Brain microvascular endothelial cell (primary cell): ENCODE measurements at regions not wholly inside any gene's neighbourhood (a gene's known extent, or its start where the extent isn't known, plus 50 kb on each side); places are given as distances from the start of the nearest gene placed in this dataset.
"Not testable (repeated sequence)": the region's sequence is repeated elsewhere in the genome, so short reads cannot be mapped to it uniquely, and the experiment has no call there.

Source experiments
- DNase-seq: peaks from one replicate; pipeline ENCODE4 v3.0.0-alpha.2; 2020
- H3K27ac ChIP-seq: fragments of 250-450 bp; sonication (Bioruptor Pico); 2 replicates; pipeline ENCODE4 v1.5.1; 2020; ENCODE audit warnings: mild to moderate bottlenecking, moderate library complexity
- H3K27me3 ChIP-seq: fragments of 250-450 bp; sonication (Bioruptor Pico); replicated peaks from 2 replicates; pipeline ENCODE4 v1.5.1; 2020; ENCODE audit warnings: mild to moderate bottlenecking
- H3K36me3 ChIP-seq: fragments of 250-450 bp; sonication (Bioruptor Pico); replicated peaks from 2 replicates; pipeline ENCODE4 v1.5.1; 2020; ENCODE audit warnings: mild to moderate bottlenecking
- H3K4me3 ChIP-seq: 2 replicates; pipeline ENCODE4 v1.5.1; 2011; ENCODE audit warnings: low read depth, mild to moderate bottlenecking, control low read depth, low read length, moderate library complexity
- in situ Hi-C: cut with HindIII; loops from 2 replicates; pipeline ENCODE4 v1.10.0; 2017; ENCODE audit warnings: low sequenced_read_pairs, low pct_ligation_motif_present
- TF ChIP-seq, protein P1 (sequence below): IDR thresholded peaks from 2 replicates; pipeline ENCODE4 v1.5.1; 2011; ENCODE audit warnings: low read depth, mild to moderate bottlenecking, moderate library complexity, low read length, control low read depth, inconsistent platforms; ENCODE audit errors: missing control alignments

- no peaks in the 10 kb centered on the region for H3K36me3 ChIP-seq
- no peak overlapping the region for H3K27ac ChIP-seq
- in situ Hi-C loops = no loop called here
- no peak overlapping the region for H3K4me3 ChIP-seq
- H3K27me3 ChIP-seq = no peaks in the 10 kb centered on the region
- no peak for DNase-seq
- TF ChIP-seq, protein P1, sequence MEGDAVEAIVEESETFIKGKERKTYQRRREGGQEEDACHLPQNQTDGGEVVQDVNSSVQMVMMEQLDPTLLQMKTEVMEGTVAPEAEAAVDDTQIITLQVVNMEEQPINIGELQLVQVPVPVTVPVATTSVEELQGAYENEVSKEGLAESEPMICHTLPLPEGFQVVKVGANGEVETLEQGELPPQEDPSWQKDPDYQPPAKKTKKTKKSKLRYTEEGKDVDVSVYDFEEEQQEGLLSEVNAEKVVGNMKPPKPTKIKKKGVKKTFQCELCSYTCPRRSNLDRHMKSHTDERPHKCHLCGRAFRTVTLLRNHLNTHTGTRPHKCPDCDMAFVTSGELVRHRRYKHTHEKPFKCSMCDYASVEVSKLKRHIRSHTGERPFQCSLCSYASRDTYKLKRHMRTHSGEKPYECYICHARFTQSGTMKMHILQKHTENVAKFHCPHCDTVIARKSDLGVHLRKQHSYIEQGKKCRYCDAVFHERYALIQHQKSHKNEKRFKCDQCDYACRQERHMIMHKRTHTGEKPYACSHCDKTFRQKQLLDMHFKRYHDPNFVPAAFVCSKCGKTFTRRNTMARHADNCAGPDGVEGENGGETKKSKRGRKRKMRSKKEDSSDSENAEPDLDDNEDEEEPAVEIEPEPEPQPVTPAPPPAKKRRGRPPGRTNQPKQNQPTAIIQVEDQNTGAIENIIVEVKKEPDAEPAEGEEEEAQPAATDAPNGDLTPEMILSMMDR = no peak
Observed at GRCh38 chr6:19245656-19246055, 591.5 kb upstream of the ID4 start.

DNA sequence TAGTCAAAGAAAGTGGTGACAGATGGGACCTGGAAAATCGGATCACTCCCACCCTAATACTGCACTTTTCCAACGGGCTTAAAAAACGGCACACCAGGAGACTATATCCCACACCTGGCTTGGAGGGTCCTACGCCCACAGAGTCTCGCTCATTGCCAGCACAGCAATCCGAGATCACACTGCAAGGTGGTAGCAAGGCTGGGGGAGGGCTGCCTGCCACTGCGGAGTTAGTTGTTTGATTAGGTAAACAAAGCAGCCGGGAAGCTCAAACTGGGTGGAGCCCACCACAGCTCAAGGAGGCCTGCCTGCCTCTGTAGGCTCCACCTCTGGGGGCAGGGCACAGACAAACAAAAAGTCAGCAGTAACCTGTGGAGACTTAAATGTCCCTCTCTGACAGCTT is 590.0 kb upstream of the ID4 start:
- H3K27me3 ChIP-seq, in situ Hi-C loops, H3K36me3 ChIP-seq, DNase-seq, H3K27ac ChIP-seq, H3K4me3 ChIP-seq: not testable (repeated sequence)

GRCh38 chr6:19256123-19256522 is 581.0 kb upstream of the ID4 start:
- H3K36me3 ChIP-seq, in situ Hi-C loops, H3K27me3 ChIP-seq, DNase-seq, H3K4me3 ChIP-seq, H3K27ac ChIP-seq: not testable (repeated sequence)

- in situ Hi-C loops = no loop called here
- H3K4me3 ChIP-seq = no peak overlapping the region
- no peak overlapping the region for H3K27ac ChIP-seq
- TF ChIP-seq, protein P1 = no peak
- DNase-seq = no peak
- H3K36me3 ChIP-seq = no peaks in the 10 kb centered on the region
- H3K27me3 ChIP-seq = no peaks in the 10 kb centered on the region
Observed at GRCh38 chr6:19261642-19262041, 575.5 kb upstream of the ID4 start.

DNA sequence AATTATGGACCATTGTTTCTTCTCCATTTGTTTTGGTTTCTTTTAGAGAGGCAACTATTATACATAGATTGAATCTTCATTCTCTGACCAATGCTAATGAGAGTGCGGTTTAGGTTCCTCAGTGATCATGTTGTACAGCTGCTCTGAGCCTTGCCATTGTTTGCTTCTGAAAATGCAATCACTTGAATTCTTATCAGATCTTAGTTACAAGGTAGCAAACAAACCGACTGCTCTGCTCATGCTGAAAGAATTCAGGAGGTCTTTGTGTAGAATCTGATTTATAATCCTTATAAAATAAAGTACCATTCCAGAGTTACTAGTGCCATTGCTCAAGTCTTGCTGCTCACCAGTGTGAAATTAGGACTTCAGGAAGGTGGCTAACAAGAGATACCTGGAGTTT is 569.1 kb upstream of the ID4 start:
- in situ Hi-C loops = no loop called here
- no peak overlapping the region for H3K4me3 ChIP-seq
- no peaks in the 10 kb centered on the region for H3K27me3 ChIP-seq
- H3K36me3 ChIP-seq = no peaks in the 10 kb centered on the region
- TF ChIP-seq, protein P1 = no peak
- no peak overlapping the region for H3K27ac ChIP-seq
- no peak for DNase-seq

DNA sequence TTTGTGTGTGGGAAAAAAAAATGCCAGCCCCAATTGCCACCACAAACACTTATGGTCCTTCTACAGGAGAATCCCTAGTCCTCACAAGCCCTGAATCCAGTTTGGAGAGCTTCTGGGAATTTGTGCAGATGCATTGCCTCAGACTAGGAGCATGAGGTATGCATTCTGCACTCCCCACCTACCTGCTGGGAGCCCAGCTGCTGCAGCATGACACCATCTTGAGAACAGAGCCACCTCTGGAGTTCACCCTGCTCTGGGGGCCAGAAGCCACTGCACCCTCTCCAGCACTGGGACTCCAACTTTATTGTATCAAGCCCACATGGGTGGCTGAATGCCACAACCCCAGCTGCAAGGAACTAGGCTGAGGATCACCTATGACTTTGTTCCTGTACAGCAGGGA is 568.5 kb upstream of the ID4 start:
- Histone ChIP-seq H3K4me3 (no peak overlapping the region), H3K27ac (no peak overlapping the region), H3K27me3 (no peaks in the 10 kb centered on the region), H3K36me3 (no peaks in the 10 kb centered on the region)
- TF ChIP-seq, protein P1 = no peak
- in situ Hi-C loops = no loop called here
- no peak for DNase-seq

DNA sequence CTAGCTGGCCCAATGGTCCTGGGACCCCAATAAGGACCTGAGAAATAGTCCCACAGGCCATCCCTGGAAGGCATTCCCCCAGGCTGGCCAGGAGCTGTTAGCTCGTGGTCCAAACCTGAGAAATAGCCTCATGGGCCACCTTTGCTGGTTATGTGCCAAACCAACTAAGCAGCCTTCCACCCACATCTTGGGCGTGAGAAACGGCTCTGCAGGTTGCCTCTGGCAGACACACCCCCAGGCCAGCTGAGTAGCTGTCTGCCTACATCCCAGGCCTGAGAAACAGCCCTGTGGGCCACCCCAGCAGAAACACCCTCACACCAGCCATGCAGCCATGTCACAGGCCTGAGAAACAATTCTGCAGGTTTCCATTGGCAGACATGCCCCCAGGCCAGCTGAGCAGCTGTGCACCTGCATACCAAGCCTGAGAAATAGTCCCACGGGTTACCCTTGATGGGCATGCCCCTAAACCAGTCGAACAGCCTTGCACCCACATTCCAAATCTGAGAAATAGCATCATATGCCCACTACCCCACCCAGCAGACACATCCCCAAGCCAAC is 567.8 kb upstream of the ID4 start:
- H3K4me3 ChIP-seq = no peak overlapping the region
- H3K36me3 ChIP-seq = no peaks in the 10 kb centered on the region
- no peaks in the 10 kb centered on the region for H3K27me3 ChIP-seq
- no peak for DNase-seq
- in situ Hi-C loops = no loop called here
- H3K27ac ChIP-seq = no peak overlapping the region
- TF ChIP-seq, protein P1 = no peak
